HEK293T (cell line): ENCODE measurements at regions not wholly inside any gene's neighbourhood (a gene's known extent, or its start where the extent isn't known, plus 50 kb on each side); places are given as distances from the start of the nearest gene placed in this dataset.

Experiments
- CTCF ChIA-PET: fragments of 350-600 bp; formaldehyde crosslinking; extraction: SDS; loops from one replicate; lab custom pipeline; 2021; ENCODE audit warnings: antibody characterized with exemption, inconsistent platforms; lab: Yijun Ruan, JAX
- POLR2A ChIA-PET: fragments of 350-600 bp; formaldehyde crosslinking; extraction: SDS; loops from one replicate; lab custom pipeline; 2020; ENCODE audit warnings: antibody characterized with exemption, inconsistent platforms; lab: Yijun Ruan, JAX
- DNase-seq: peaks from one replicate; pipeline ENCODE4 v3.0.0; 2012; ENCODE audit warnings: mixed read lengths; ENCODE audit errors: extremely low spot score
- ARNT ChIP-seq: fragments of 450-650 bp; IDR thresholded peaks from 2 replicates; pipeline ENCODE4 v1.6.1; 2017; ENCODE audit warnings: mild to moderate bottlenecking
- BHLHE40 ChIP-seq: fragments of 450-650 bp; IDR thresholded peaks from 2 replicates; pipeline ENCODE4 v1.6.1; 2016; ENCODE audit warnings: mild to moderate bottlenecking, moderate library complexity, borderline replicate concordance
- CTBP1 ChIP-seq: fragments of 450-650 bp; IDR thresholded peaks from 2 replicates; pipeline ENCODE4 v1.6.1; 2016; ENCODE audit warnings: borderline replicate concordance
- ELF4 ChIP-seq: fragments of 450-650 bp; IDR thresholded peaks from 2 replicates; pipeline ENCODE4 v1.6.1; 2017; ENCODE audit warnings: antibody characterized with exemption
- FOXA1 ChIP-seq: fragments of 450-650 bp; IDR thresholded peaks from 2 replicates; pipeline ENCODE4 v1.6.1; 2016; ENCODE audit warnings: mild to moderate bottlenecking
- FOXK2 ChIP-seq: fragments of 450-650 bp; IDR thresholded peaks from 2 replicates; pipeline ENCODE4 v1.6.1; 2016; ENCODE audit warnings: mild to moderate bottlenecking
- FOXM1 ChIP-seq: fragments of 450-650 bp; IDR thresholded peaks from 2 replicates; pipeline ENCODE4 v1.6.1; 2017; ENCODE audit warnings: mild to moderate bottlenecking, borderline replicate concordance
- HDGF ChIP-seq: fragments of 450-650 bp; IDR thresholded peaks from 2 replicates; pipeline ENCODE4 v1.6.1; 2017; ENCODE audit warnings: antibody characterized with exemption, borderline replicate concordance
- L3MBTL2 ChIP-seq: fragments of 450-650 bp; conservative IDR thresholded peaks from 2 replicates; pipeline ENCODE4 v1.6.1; 2016; ENCODE audit warnings: mild to moderate bottlenecking
- LEF1 ChIP-seq: fragments of 450-650 bp; IDR thresholded peaks from 2 replicates; pipeline ENCODE4 v1.6.1; 2017; ENCODE audit warnings: mild to moderate bottlenecking, borderline replicate concordance
- NFRKB ChIP-seq: fragments of 450-650 bp; IDR thresholded peaks from 2 replicates; pipeline ENCODE4 v1.6.1; 2016; ENCODE audit warnings: mild to moderate bottlenecking, moderate library complexity
- SP1 ChIP-seq: fragments of 450-650 bp; IDR thresholded peaks from 2 replicates; pipeline ENCODE4 v1.6.1; 2017
- SUZ12 ChIP-seq: fragments of 450-650 bp; IDR thresholded peaks from 2 replicates; pipeline ENCODE4 v1.6.1; 2016; ENCODE audit warnings: mild to moderate bottlenecking
- TARDBP ChIP-seq: fragments of 450-650 bp; IDR thresholded peaks from 2 replicates; pipeline ENCODE4 v1.6.1; 2016
- ZNF384 ChIP-seq: fragments of 450-650 bp; IDR thresholded peaks from 2 replicates; pipeline ENCODE4 v1.6.1; 2016
- TF ChIP-seq, protein P1 (sequence below): fragments of 450-650 bp; IDR thresholded peaks from 2 replicates; pipeline ENCODE4 v1.6.1; 2016

DNA sequence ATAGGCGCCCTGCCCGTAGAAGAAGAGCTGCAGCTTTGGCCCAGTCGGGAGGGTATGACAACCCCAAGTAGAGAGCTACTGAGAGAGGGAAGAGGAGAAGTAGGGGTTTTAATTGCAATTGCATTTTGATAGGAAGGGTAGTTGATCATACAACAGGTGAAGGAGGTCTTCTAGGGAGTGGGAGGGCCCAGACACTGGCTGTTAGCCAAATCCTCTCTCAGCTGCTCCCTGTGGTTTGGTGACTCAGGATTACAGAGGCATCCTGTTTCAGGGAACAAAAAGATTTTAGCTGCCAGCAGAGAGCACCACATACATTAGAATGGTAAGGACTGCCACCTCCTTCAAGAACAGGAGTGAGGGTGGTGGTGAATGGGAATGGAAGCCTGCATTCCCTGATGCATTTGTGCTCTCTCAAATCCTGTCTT is 408.9 kb upstream of the THBS1 start:
- TF ChIP-seq BHLHE40 (no peak), L3MBTL2 (no peak)
- POLR2A ChIA-PET = no interaction called here
- peak; percentile 40 for DNase-seq
- CTCF ChIA-PET = no interaction called here

GRCh38 chr15:39172380-39173281 is 408.2 kb upstream of the THBS1 start:
- ChIA-PET POLR2A (no interaction called here), CTCF (no interaction called here)
- TF ChIP-seq ZNF384 = no peak
- TF ChIP-seq FOXM1 = no peak
- TF ChIP-seq, protein P1, sequence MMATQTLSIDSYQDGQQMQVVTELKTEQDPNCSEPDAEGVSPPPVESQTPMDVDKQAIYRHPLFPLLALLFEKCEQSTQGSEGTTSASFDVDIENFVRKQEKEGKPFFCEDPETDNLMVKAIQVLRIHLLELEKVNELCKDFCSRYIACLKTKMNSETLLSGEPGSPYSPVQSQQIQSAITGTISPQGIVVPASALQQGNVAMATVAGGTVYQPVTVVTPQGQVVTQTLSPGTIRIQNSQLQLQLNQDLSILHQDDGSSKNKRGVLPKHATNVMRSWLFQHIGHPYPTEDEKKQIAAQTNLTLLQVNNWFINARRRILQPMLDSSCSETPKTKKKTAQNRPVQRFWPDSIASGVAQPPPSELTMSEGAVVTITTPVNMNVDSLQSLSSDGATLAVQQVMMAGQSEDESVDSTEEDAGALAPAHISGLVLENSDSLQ = no peak
- DNase-seq = no peak

- no peak for TF ChIP-seq FOXA1
- TF ChIP-seq ARNT = no peak
- TF ChIP-seq CTBP1 = no peak
- no peak for TF ChIP-seq L3MBTL2
- no peak for DNase-seq
- POLR2A ChIA-PET = no interaction called here
- CTCF ChIA-PET = no interaction called here
These were observed 407.5 kb upstream of the THBS1 start for GRCh38 chr15:39173426-39173825.

DNA sequence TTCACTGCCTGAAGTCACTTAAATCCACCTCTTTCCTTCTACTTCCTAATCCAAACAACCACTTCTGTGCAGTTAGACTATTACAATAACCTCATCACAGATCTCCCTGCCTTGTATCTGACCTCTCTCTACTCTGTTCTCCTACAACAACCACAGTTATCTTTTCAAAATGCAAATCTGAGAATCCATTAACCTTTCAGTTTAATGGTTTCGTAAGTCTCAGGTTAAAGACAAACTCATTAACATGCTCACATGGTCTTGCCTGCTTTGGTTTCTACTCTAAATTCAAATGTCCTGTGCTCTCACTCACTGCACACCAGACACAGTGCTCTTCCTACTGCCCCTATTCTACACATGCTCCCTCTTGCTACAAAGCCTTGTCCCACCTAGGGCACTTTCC is 406.5 kb upstream of the THBS1 start:
- no peak for DNase-seq
- no peak for TF ChIP-seq ARNT
- CTCF ChIA-PET = no interaction called here
- POLR2A ChIA-PET = no interaction called here

DNA sequence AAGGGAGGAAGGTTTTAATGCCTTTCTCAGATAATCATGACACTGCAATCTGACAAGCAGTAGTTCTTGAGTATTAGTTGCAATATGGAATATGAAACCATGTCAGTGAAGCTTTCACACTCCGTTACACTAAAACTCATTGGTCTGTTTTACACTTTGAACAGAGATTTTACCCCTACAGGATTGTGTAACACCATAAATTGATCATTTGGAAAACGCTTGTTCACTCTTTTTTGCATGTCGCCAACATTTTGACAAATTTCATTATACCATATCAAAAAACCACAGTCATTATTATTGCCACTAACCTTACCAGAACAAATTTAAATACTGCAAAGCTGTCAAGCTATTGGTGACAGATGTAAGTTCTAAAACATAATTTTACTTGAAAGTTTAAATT is 404.8 kb upstream of the THBS1 start:
- ChIA-PET POLR2A (no interaction called here), CTCF (no interaction called here)
- TF ChIP-seq ARNT = no peak
- no peak for TF ChIP-seq SP1
- no peak for TF ChIP-seq FOXM1
- no peak for TF ChIP-seq BHLHE40
- no peak for TF ChIP-seq SUZ12
- no peak for TF ChIP-seq FOXA1
- TF ChIP-seq LEF1 = no peak
- TF ChIP-seq FOXK2 = no peak
- TF ChIP-seq CTBP1 = no peak
- DNase-seq = no peak

DNA sequence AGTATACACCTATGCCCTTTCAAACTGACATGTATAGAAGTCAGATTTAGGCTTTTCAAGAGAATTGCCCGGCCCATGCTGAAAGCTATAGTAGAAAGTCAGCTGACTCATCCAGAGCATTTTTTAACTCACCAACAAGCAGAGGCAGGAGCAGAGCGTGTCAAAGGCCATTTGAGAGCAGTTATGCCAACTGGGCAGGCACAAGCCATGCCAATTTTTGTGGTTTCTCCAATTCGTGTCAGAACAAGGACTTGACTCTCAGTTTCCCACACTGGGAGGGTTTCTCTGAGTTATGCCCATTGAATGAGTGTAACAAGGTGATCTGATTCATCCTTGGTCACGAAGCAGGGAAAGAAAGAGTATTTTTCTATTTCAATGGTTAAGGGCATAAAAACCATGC is 403.3 kb upstream of the THBS1 start:
- TF ChIP-seq LEF1 (no peak), BHLHE40 (no peak), CTBP1 (no peak), ELF4 (no peak), FOXM1 (no peak), L3MBTL2 (no peak), FOXA1 (no peak), SUZ12 (no peak), TARDBP (no peak), SP1 (no peak), ARNT (no peak), NFRKB (no peak), ZNF384 (no peak), FOXK2 (no peak), HDGF (no peak)
- TF ChIP-seq, protein P1 = no peak
- CTCF ChIA-PET = no interaction called here
- POLR2A ChIA-PET = no interaction called here
- DNase-seq = no peak

- CTCF ChIA-PET = no interaction called here
- DNase-seq = no peak
These were observed 400.8 kb upstream of the THBS1 start for GRCh38 chr15:39180030-39180429.

More at GRCh38 chr15:39180030-39180429, 400.8 kb upstream of the THBS1 start:
- TF ChIP-seq FOXM1 (no peak), FOXA1 (no peak), NFRKB (no peak), ARNT (no peak), LEF1 (no peak), SP1 (no peak), FOXK2 (no peak), ZNF384 (no peak), TARDBP (no peak), HDGF (no peak), ELF4 (no peak), BHLHE40 (no peak), CTBP1 (no peak), SUZ12 (no peak), L3MBTL2 (no peak)
- POLR2A ChIA-PET = no interaction called here
